Muscle layer of colon (tissue), 2 donors: ENCODE measurements at regions not wholly inside any gene's neighbourhood (a gene's known extent, or its start where the extent isn't known, plus 50 kb on each side); places are given as distances from the start of the nearest gene placed in this dataset.

ENCODE experiments used
- H3K27ac ChIP-seq: one replicate; pipeline ENCODE4 v1.7.0; 2013; ENCODE audit warnings: low read depth, mild to moderate bottlenecking, low read length, moderate library complexity
- H3K27me3 ChIP-seq, 2 donors: one replicate each; pipeline ENCODE4 v1.7.0; 2013; ENCODE audit warnings: low read length in 2 of 2, mild to moderate bottlenecking in 2 of 2; ENCODE audit not compliant: insufficient read depth in 2 of 2, control insufficient read depth in 1 of 2
- H3K36me3 ChIP-seq: one replicate; pipeline ENCODE4 v1.7.0; 2013; ENCODE audit warnings: mild to moderate bottlenecking, low read length; ENCODE audit not compliant: insufficient read depth
- H3K4me1 ChIP-seq: one replicate; pipeline ENCODE4 v1.7.0; 2013; ENCODE audit warnings: mild to moderate bottlenecking, low read length; ENCODE audit not compliant: insufficient read depth
- H3K4me3 ChIP-seq, 2 donors: one replicate each; pipeline ENCODE4 v1.7.0; 2013; ENCODE audit warnings: low read length in 2 of 2, low read depth in 1 of 2, mild to moderate bottlenecking in 1 of 2, moderate library complexity in 1 of 2
- H3K9ac ChIP-seq: one replicate; pipeline ENCODE4 v1.7.0; 2013; ENCODE audit warnings: low read length
- H3K9me3 ChIP-seq: one replicate; pipeline ENCODE4 v1.7.0; 2013; ENCODE audit warnings: mild to moderate bottlenecking, low read length
- donor health status: abdominal sarcoma.
- donor health status: Adenocarcinoma of cecum.

DNA sequence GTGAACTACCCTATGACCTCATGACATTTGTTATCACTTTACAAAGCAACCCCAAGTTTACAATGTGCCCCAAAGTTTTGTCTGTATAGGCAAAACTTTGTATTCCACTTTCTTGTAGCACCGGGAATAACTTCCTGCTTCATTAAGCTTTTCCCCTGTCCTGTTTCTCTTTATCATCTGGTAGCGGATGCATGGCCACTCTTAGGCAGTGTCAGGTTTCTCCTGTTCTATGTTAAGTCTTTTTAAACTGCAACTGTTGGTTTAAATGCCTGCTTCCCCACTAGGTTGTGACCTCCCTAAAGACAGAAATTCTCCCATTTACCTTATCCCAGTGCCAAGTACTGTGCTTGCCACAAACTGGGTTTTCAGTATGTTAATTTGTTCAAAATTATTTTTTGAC is 433.6 kb upstream of the DPH6 start:
- Histone ChIP-seq H3K9ac (no peak overlapping the region), H3K4me3 (no peak overlapping the region), H3K27me3 (no peaks in the 10 kb centered on the region)

DNA sequence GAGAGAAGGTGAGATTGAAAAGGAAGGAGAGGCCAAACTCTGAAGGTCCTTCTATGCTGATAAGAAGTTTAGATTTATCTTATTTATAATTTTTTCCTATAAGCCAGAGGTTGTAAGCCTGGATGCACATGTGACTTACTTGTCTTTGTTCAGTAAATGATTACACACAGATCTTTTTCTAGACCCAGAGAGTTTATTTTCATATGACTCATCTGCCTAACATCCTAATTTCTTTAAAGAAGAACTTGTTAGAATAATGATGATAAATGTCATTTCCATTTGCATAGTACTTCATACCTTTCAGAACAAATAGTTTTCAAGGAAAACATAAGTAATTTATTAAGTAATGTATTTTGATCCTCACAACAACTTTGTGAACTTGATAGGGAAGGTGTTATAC is 434.8 kb upstream of the DPH6 start:
- Histone ChIP-seq H3K9ac (no peak overlapping the region), H3K4me1 (no peaks in the 10 kb centered on the region), H3K36me3 (no peaks in the 10 kb centered on the region), H3K9me3 (no peaks in the 10 kb centered on the region), H3K27ac (no peak overlapping the region), H3K4me3 (no peak overlapping the region), H3K27me3 (no peaks in the 10 kb centered on the region)

More for the DNA sequence above, 433.6 kb upstream of the DPH6 start:
- Histone ChIP-seq H3K27ac (no peak overlapping the region), H3K4me1 (no peaks in the 10 kb centered on the region), H3K9me3 (no peaks in the 10 kb centered on the region), H3K36me3 (no peaks in the 10 kb centered on the region)

DNA sequence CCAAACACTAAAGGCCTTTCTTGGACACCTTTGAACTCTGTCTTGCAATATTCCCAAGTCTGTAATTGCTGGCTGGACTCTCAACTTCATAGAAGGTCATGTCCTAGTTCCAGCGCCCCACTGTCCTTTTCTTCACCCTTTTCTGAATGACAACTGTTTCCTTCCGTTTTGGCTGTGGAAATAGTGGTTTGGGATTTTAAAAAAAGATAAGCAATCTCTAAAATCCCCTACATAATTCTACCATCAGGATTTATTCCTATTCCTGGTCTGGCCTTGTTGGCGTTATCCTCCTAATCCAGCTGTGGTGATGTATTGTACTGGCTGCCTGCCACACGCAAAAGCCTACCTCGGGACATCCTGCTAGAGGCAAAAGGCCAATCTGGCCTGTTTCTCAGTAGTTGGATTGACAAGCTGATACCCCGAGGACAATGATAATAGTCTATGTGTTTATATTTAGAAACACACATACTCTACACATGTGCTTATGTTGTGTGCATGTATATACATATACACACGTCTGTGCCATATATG is 440.3 kb upstream of the DPH6 start:
- no peak overlapping the region for H3K9ac ChIP-seq
- no peak overlapping the region for H3K4me3 ChIP-seq
- H3K9me3 ChIP-seq, result no peaks in the 10 kb centered on the region
- H3K36me3 ChIP-seq, result no peaks in the 10 kb centered on the region
- H3K27ac ChIP-seq, result no peak overlapping the region
- H3K4me1 ChIP-seq, result peaks cover 14% of the 10 kb centered on the region
- H3K27me3 ChIP-seq, result no peaks in the 10 kb centered on the region

DNA sequence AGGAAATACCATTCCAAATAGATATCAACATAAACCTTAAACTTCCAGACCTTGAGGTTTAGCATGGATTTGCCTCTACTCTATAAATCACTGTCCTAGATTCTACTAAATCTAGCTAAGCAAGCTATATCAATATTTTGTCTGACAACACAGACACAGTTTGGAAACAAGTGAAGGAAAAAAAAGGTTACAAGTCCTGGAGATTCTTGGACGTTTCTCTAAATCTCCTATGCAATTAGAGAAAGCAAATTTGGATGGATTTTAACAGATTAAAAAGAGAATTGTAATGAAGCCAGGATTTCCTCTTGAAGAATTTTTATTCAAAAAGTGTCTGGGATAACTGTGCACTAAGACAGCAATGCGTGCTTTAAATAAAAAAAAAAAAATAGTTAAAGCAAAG is 441.1 kb upstream of the DPH6 start:
- no peak overlapping the region for H3K27ac ChIP-seq
- no peak overlapping the region for H3K9ac ChIP-seq
- H3K9me3 ChIP-seq, result no peaks in the 10 kb centered on the region
- no peak overlapping the region for H3K4me3 ChIP-seq
- peaks cover 14% of the 10 kb centered on the region for H3K4me1 ChIP-seq
- H3K27me3 ChIP-seq, result no peaks in the 10 kb centered on the region
- no peaks in the 10 kb centered on the region for H3K36me3 ChIP-seq

DNA sequence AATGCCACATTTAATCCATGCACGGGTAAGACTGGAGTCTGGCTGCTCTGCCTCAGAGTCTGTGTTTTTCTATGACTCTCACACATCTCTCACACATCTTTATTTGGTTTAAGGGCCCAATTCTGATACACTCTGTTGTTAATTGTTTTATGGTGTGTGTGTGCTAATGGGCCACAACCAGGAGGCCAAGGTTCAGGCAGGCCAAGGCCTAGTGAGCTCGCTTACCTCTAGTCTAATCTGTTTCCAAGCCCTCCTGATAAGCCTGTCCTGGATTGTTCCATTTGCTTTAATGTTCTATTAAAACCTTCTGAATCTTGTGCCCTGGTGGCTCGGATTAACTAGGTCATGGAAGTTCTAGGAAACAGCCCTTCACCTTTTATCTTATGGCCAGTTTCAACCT is 445.4 kb upstream of the DPH6 start:
- no peak overlapping the region for H3K9ac ChIP-seq
- no peaks in the 10 kb centered on the region for H3K9me3 ChIP-seq
- H3K4me3 ChIP-seq, result no peak overlapping the region
- H3K27ac ChIP-seq, result no peak overlapping the region
- H3K4me1 ChIP-seq, result peaks cover 8% of the 10 kb centered on the region
- no peaks in the 10 kb centered on the region for H3K27me3 ChIP-seq
- H3K36me3 ChIP-seq, result no peaks in the 10 kb centered on the region

DNA sequence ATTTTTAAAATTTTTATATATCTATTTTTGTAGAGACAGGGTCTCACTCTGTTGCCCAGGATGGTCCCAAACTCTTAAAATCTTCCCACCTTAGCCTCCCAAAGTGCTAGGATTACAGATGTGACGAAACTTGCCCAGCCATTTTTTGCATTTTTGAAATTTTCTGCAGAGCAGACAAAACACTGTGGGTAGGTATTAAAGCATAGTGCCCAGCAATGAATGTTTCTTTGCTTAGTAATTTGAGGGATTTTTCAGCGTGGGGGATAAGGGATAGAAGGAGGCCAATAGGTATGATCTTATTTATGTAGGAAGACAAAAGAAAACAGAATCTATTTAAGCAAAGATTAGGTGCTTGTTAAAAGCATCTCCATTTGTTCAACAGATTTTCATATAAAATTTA is 446.8 kb upstream of the DPH6 start:
- Histone ChIP-seq H3K4me1 (no peaks in the 10 kb centered on the region), H3K36me3 (no peaks in the 10 kb centered on the region), H3K27ac (no peak overlapping the region), H3K9ac (no peak overlapping the region), H3K4me3 (no peak overlapping the region), H3K27me3 (no peaks in the 10 kb centered on the region), H3K9me3 (no peaks in the 10 kb centered on the region)

DNA sequence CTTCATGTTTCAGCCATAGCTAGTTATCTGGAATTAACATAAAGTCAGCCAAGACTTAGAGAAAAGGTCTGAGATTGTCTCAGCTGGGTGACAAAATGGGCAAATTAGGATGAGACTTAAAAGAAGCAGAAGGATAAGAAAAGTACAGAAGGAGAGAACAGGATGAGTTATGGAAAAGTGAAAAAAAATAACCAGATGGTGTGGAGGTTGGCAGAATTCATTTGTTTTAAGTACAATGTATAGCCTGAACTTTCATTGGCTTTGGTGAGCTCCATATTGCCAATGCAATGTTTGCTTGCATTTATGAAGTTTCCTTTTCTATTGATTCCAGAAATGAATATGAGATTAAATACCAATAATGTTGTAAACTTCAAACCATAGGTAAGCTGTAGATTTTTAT is 447.2 kb upstream of the DPH6 start:
- Histone ChIP-seq H3K27ac (no peak overlapping the region), H3K9me3 (no peaks in the 10 kb centered on the region), H3K9ac (no peak overlapping the region), H3K4me1 (no peaks in the 10 kb centered on the region), H3K36me3 (no peaks in the 10 kb centered on the region), H3K4me3 (no peak overlapping the region), H3K27me3 (no peaks in the 10 kb centered on the region)

DNA sequence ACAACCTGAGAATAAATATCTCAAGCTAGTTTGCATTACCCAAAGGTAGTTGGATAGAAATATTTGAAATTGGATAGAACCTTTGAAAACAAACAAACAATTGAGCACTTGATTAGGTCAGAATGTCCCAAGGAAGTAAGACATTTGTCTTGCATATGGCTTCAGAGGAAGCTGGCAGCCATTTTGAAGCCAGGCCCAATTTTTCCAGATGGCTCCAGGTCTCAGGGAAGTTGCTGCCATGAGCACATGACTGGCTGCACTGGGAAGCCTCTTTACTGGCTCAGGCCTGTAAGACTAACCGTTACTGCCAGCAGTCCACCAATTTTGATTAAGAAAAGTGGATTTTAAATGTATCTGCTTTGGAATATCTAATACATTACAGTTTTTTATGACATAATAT is 448.9 kb upstream of the DPH6 start:
- no peak overlapping the region for H3K9ac ChIP-seq
- H3K27me3 ChIP-seq, result no peaks in the 10 kb centered on the region
- no peaks in the 10 kb centered on the region for H3K36me3 ChIP-seq
- no peak overlapping the region for H3K27ac ChIP-seq
- no peak overlapping the region for H3K4me3 ChIP-seq
- no peaks in the 10 kb centered on the region for H3K9me3 ChIP-seq
- H3K4me1 ChIP-seq, result no peaks in the 10 kb centered on the region

DNA sequence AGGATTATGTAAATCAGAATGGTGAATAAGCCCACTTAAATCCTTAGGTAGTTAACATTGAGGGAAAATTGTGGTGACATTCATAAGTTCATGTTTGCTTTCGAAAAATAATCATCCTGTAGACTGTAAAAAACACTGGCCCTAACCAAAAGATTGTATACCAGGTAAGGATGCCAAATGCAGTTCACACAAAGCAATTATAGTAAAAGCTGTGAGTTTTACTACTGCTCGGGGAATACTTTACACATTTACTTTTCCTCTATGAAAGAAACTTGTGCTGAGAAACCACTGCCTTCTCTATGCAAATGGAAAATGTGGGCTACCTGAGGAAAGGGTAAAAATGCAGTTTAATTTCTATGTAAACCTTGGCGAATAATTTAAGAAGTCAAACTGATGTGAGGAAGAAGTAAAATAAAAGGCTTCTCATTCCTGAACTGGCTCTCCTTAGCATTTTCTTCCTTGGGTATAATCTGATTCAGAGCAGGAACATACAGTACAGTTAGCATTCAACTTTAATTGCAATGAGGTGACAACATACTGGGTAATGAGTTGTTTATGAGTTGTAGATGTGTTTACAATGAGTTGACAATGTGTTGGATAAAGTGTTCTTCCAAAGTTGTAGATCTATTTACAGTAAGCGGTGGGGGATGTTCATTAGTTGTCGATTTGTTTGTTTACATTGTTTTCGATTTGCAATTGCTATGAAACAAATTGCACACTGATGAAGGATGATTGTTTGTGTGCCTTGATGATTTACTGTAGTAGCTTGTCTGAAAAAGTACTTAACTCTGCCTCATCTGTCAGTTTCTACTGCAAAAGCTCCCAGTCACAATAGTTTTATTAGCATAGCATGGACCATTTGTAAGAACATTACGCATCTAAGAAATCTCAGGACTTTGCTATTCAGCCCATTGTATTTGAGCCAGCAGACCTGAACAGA is 453.0 kb upstream of the DPH6 start:
- no peaks in the 10 kb centered on the region for H3K27me3 ChIP-seq
- H3K9me3 ChIP-seq, result no peaks in the 10 kb centered on the region
- no peak overlapping the region for H3K4me3 ChIP-seq
- H3K36me3 ChIP-seq, result no peaks in the 10 kb centered on the region
- no peak overlapping the region for H3K9ac ChIP-seq
- H3K27ac ChIP-seq, result no peak overlapping the region
- H3K4me1 ChIP-seq, result no peaks in the 10 kb centered on the region

DNA sequence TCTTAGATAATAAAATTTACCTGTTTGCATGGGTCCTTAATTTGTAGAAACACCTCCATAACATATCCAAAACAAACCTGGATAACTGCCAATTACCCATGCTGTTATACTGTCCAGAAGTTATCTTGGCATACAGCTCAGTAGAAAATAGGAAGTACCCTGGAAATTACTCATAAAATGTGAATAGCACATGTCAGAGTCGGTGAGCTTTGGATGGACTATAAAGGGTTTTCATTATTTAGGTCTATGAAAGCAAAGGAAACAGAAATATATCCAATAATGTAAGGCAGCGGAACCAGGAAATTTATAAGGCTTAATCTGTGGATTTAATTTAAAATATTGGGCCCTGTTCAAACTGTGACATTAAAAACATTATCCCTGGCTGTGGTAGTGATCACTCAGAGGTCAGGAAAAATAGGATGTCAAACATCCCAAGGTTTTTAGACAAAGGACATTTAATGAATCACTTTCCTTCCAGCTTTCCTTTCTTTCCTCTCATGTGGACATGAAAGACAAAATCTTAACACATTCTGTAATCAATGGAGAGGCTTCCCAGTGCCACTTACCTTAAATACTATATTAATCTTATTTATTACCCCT is 459.0 kb upstream of the DPH6 start:
- H3K4me1 ChIP-seq, result no peaks in the 10 kb centered on the region
- no peak overlapping the region for H3K4me3 ChIP-seq
- H3K9ac ChIP-seq, result no peak overlapping the region
- H3K9me3 ChIP-seq, result no peaks in the 10 kb centered on the region
- H3K36me3 ChIP-seq, result no peaks in the 10 kb centered on the region
- H3K27ac ChIP-seq, result no peak overlapping the region
- H3K27me3 ChIP-seq, result no peaks in the 10 kb centered on the region

DNA sequence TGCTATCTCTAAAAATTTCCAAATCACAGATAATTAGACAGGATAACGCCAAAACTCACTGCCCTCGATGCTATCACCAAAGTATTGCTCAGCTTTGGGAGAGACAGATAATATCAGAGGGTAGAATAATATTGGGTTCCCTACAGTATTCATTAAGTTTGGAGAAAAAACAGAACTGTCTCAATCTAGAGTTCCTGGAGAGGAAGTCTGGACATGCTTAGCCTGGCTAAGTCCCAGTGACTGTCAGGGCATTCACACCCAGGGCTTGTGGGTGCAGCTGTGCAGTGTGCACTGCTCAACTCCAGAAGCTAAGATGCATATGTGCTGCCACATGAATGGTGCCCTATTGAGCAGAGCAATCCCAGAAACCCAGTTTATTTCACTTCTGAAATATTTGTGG is 459.6 kb upstream of the DPH6 start:
- H3K4me1 ChIP-seq, result no peaks in the 10 kb centered on the region
- no peak overlapping the region for H3K4me3 ChIP-seq
- no peak overlapping the region for H3K9ac ChIP-seq
- no peaks in the 10 kb centered on the region for H3K36me3 ChIP-seq
- H3K27me3 ChIP-seq, result no peaks in the 10 kb centered on the region
- no peaks in the 10 kb centered on the region for H3K9me3 ChIP-seq
- no peak overlapping the region for H3K27ac ChIP-seq
